NCI-H2029 (cell line): ENCODE measurements at regions not wholly inside any gene's neighbourhood (a gene's known extent, or its start where the extent isn't known, plus 50 kb on each side); places are given as distances from the start of the nearest gene placed in this dataset.
"Not testable (repeated sequence)": the region's sequence is repeated elsewhere in the genome, so short reads cannot be mapped to it uniquely, and the experiment has no call there.

Experiments used
- DNase-seq: peaks from one replicate; lab custom pipeline; 2025; lab: John Stamatoyannopoulos, UW

DNA sequence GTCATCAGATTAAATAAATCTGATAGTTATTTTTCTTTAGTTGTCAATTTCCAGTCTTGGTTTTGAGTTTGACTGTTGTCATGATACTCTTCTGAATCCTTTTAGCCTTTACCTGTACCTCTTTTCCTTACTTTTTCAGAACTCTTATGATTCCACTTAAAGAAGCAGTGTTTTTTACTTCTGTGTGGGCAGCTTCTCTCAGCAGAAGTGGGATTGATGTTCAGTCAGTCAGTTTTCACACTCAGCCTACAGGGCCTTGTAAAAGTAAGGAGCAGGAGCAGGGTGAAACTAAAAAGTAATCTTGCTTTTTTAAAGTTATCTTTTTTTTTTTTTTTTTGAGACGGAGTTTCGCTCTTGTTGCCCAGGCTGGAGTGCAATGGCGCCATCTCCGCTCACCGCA lies 75.1 kb downstream of the HAUS1 start:
- DNase-seq = no peak

DNA sequence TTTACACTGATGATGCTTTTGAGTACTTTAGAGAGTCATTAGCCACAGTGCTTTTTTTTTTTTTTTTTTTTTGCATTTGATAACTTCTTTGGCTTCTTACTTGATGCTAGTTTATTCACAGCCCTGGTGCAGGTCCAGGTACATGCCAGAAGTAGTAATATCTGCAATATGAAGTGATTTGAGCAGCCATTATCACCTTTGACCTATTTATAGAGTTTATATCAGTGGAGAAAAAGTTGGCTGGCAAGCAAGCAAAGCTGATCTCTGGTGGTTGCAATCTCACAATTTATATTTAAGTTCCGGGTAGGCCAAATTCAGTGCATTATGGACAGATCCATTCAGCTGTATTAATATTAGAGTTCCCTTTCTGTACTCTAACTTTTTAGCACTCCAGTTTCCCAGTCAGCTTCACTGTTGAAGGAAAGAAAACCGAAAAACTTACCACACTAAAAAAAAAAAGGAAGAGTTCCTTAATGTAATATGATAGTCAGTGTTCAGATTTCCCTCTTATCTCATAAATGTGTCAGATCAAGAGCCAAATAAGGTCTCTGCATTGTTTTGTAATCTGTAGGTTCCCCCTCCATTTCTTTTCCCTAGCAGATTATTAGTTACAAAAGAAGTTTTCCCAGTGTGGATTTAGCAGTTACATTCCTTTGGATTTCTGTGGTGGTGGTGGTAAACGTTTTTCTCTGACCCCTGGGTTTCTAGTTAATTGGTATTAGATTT lies 78.6 kb downstream of the HAUS1 start:
- DNase-seq = no peak

DNA sequence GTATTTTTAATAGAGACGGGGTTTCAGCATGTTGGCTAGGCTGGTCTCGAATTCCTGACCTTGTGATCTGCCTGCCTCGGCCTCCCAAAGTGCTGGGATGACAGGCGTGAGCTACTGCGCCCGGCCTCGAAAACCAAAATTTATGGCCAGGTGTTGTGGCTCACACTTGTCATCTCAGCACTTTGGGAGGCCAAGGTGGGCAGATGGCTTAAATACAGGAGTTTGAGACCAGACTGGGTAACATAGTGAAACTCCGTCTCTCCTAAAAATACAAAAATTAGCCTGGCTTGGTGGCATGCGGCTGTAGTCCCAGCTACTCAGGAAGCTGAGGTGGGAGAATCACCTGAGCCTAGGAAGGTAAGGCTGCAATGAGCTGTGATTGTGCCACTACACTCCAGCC lies 80.1 kb downstream of the HAUS1 start:
- DNase-seq = not testable (repeated sequence)

DNA sequence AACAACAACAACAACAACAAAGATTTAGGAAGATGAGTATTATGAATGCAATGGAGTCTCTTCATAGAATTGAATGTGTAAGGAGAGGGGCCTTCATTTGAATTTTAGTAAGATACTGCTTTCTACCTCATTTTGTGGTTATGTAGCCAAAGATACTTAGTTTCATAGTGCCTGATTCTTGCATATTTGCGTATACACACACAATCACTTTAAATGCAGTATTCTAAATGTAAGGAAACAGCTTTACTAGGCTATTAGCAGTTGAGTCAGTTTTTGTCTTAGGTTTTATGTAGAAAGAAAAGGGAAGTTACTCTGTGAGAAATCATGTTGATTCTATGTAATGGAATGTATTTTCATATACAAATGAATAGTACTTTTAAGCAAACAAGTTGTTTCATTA lies 80.5 kb downstream of the HAUS1 start:
- no peak for DNase-seq

DNA sequence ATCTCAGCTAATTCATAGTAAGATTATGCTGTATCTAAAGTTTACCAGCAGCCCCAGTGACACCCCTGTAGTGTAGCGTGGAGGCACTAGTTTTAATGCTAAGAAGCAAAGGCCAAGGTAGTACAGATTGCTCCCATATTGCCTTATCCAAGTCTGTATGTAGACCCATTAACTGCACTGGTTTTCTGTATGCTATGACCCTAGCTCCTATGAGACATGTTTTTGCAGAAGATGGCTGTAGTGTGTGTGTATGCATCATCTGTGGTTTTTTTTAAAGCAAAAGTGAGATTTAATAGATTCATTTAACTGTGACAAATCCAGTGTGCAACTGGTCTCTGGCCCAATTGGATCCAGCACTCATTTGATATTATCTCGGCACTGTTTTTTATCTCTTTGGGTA lies 86.5 kb downstream of the HAUS1 start:
- no peak for DNase-seq

DNA sequence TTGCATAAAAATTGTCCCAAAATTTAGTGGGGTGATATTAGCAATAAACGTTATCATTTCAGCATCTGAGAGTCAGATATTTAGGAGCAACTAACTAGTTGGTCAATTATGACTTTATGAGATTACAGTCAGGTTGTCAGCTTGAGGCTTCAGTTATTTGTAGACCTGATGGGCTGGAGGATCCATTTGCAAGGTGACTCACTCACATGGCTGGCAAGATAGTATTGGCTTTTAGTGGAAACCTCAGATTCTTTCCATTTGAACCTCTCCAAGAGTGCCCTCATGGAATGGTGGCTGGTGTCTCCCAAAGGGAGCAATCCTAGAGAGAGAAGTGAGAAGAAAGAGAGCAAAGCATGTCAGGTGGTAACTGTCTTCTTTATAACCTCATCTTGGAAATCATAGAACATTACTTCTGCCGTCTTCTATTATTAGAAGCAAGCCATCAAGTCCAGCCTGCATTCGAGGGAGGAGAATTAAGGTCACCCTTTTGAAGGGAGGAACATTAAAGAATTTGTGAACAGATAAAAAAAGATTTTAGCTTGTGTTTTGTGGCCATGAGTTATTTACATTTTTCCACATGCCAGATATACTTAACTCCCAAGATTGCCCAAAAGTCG lies 92.5 kb downstream of the HAUS1 start:
- no peak for DNase-seq

DNA sequence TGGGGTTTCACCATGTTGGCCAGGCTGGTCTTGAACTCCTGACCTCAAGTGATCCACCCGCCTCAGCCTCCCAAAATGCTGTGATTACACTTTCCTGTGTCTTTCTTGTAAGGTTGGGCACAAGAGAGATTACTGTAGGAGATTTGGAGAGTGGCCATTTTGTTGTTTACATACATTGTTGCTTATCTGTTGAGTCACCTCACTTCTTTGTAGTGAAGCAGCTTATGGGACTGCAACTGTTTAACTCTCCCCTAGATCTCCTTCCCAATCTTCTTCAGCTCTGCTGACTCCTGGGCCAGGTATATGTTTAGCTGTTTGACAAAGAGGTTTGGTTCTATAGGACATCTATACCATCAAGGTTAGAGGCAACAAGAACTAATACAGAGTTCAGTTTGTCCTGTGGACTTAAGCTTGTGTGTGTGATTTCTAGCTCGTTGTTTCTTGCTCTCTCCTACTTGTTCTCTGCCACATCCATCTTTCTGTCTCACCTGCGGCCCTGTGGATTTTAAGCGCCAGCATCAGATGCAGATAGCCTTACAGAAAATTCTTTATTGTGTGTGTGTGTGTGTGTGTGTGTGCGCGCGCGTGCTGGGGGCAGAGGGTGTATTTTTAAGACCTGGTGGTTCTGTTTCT lies 95.4 kb downstream of the HAUS1 start:
- DNase-seq = peak; percentile 29

DNA sequence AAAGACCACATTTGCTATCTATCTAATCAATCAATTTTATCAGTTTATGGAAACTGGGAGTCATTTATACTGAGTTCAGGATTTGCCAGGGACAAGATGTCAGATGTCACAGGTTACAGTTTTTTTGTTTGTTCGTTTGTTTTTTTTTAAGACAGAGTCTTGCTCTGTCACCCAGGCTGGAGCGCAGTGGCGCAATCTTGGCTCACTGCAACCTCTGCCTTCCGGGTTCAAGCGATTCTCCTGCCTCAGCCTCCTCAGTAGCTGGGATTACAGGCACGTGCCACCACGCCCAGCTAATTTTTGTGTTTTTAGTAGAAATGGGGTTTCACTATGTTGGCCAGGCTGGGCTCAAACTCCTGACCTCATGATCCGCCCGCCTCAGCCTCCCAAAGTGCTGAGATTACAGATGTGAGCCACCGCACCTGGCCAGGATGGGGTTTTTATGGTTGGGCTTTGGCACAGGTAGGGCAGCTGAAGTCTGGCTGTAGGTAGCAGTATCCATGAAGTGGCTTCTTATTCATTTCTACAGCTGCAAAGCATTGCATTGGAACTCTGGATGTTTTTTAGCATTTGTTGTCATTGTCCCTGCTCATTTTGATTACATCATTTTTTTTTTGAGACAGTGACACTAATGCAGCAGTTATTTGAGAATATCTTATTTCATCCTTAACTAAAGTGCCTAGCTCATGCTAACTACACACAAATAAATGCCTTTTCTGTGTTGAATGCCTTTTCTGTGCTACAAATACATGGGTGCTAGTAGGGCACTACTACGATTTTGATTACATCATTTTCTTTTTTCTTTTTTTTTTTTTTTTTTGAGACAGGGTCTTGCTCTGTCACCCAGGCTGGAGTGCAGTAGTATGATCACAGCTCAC lies 96.2 kb downstream of the HAUS1 start:
- peak; percentile 73 for DNase-seq

DNA sequence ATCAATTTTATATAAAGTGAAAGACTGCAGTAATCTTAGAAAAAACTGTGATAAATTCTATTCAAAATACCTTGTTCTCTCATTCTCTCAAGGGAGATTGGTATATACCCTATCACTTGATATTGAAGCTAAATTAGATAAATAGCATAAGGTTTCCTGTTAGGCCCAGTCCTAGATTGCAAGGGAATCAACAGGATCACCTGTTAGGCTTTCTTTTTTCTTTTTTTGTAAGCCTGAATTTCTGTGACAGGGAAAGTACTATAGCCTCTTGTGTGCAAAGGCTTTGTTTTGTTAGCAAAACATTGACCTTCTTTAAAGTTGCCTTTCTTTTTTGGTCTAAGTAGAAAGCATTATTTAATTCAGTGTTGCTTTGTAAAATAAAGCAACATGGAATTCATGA lies 100.0 kb downstream of the HAUS1 start:
- no peak for DNase-seq

DNA sequence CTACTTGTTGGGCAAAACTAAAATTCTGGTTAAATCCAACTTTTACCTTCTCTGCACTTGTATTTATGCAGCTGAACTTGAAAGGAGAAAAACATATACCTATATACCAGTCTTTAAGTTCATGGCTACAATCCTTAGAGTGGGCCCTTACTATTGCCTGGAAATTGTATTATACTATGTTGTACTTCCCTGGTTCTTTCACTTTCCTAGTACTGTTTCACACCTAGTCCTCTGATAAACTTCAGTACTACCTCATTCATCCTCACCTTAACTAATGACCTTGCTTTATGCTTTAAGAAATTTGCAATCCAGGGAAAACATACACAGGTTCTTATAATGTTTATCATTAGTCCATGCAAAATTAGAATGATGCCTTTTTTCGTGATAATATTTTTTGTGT lies 103.8 kb downstream of the HAUS1 start:
- DNase-seq = no peak

DNA sequence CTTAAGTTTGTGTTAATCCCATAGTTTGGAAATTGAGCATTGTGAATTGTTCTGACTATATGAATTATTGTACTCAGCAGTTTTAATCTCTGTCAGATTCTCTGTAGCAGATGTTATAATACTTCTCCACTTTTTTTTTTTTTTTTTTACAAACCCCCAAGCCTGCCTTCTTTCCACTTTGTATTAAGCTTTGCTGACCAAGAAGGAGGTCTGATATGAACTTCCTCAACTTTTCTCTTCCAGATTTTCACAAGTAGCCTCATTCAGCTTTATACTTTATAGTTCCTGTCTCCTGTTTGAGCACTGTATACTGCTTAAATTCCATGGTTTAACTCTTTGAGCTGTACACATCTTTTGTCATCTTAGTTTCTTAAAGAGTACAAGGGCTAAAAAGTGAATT lies 105.0 kb downstream of the HAUS1 start:
- DNase-seq = no peak

DNA sequence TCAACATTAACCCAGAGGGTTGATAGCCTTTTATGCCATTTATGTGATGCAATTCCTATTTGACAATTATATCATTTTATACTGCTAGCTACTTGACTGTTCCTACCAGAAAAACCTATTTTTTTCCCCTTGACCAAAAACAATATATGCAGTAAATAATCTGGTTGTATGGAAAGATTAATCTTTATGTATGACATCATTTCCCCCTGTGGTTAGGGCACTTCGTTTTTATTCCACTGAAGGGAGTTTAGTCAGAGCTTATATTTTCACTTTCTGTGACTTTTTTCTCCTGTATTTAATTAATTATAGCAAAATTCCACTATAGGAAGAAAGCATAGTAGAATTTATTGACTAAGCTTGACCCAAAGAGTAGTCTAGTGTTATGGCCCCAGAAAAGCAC lies 107.6 kb downstream of the HAUS1 start:
- no peak for DNase-seq

DNA sequence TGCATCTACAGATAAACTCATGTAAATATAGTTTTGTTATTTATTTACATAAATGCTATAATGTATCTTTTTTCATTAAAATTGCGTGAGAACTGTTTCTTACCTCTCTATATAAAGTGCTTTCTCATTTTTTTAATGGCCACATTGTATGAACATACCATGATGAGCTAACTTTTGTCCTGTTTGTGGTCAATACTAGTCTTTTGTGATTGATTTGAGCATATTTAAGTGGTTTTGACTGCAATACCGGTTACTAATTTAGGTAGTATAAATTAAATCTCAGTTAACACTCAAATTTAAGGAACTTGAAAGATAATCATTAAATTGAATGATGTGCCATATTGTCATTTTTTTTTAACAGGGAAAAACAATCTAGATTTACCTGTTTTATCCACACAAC lies 108.2 kb downstream of the HAUS1 start:
- no peak for DNase-seq

DNA sequence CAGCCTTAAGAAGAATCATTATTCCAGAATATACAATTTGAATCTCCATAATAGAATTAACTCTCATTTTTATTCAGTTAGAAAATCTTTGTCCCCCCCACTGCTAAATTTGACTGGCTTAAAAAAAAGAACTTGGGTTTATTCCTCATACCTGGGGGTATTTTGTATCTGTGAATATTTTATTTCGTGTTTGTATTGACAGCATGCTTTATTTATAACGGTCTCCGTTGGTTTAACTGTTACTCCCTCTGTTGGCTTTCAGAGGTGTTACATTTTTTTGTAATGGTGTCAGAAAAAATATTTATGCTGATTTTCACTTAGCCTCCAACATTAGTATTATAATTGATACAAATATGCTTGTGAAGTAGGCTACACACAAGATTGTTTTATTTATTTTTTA lies 109.1 kb downstream of the HAUS1 start:
- no peak for DNase-seq

DNA sequence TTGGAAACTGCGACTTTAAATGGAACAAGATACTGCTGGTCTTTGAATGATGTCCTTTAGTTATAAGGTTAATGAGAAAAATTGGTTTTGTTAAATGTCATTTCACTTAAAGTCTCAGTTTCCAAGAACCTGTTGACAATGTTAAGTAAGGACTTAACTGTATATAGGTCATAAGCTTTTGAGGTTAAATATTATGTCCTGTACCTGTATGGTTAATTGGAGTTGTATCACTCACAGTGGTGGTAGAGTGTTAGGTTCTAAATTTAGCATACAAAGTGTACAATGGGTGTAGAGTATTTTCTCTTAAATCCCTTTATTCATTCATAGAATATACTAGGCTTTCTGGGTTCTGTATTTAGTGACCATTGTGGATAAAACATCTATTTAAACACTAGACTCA lies 110.2 kb downstream of the HAUS1 start:
- no peak for DNase-seq

DNA sequence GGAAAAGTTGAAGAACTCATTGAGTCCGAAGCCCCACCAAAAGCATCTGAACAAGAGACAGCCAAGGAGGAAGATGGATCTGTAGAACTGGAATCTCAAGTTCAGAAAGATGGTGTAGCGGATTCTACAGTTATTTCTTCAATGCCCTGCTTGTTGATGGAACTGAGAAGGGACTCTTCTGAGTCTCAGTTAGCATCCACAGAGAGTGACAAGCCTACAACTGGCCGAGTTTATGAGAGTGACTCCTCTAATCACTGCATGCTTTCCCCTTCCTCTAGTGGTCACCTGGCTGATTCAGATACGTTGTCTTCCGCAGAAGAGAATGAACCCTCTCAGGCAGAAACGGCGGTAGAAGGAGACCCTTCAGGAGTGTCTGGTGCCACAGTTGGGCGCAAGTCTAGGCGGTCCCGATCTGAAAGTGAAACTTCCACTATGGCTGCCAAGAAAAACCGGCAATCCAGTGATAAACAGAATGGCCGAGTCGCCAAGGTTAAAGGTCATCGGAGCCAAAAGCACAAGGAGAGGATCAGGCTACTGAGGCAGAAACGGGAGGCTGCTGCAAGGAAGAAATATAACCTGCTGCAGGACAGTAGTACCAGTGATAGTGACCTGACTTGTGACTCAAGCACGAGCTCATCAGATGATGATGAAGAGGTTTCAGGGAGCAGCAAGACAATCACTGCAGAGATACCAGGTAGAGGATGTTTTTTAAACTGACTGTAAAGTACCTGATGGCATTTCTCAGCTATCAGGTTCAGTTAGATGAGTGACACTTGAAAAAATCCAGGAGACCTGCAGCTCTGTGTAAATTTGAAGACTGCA lies 111.9 kb downstream of the HAUS1 start:
- no peak for DNase-seq

DNA sequence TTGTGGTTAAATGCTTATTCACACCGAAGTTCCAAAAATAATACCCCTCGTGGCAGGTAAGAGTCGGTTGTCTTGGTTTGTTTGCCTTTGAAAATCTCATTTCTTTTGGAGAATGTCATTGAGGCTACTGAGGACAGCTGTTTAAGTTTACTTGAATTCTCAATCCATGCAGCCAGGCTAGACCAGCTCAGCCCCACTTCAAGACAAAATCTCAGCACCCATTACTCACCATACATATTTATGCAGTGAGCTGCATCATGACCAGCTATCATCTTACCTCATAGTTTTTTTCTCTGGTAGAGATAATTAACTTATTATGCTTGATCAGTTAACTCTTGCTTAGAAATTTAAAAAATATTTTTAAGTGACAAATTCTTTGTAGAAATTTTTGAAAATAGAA lies 115.9 kb downstream of the HAUS1 start:
- DNase-seq = no peak

DNA sequence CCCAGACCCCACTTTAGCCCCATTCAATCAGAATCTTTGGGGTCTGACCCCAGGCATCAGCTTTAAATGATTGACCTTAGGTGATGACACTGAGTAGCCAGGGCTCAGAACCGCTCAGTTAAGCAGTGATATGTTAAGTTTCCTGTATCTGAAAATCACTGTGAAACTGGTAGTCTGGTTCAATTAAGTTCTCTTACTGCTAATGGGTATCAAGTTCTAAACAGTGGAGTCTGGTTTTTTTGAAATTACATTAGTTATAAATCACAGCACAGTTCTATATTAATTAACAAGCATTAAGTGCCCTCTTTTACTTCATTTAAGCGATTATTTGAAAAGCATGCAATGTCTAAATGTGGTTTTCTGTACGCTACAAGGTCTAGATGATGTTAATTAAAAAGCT lies 117.9 kb downstream of the HAUS1 start:
- DNase-seq = no peak

DNA sequence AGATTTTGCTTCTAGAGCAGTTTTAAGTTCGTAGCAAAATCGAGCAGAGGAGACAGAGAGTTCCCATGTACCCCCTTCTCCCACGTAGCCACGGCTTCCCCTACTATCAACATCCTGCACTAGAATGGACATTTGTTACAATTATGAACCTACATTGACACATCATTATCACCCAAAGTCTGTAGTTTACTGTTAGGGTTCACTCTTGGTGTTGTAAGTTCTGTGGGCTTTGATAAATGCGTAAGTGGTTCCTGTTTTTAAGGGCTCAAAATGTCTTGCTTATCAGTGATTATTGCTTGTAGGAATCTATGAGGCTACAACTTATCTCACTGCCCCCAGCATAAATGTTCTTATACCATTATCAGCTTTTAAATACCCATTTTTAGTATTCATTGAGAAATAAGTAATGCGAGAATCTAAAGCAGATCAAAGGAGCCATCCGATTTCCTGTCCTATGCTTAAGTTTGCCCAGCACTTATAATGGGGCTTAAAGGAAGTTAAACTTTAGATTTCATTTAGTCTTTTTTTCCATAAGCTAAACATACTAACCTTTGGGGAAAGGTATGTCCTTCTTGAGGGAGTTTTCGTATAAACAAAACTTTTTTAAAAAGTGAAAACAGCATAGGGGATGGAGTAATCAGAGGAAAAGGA lies 118.7 kb downstream of the HAUS1 start:
- no peak for DNase-seq

DNA sequence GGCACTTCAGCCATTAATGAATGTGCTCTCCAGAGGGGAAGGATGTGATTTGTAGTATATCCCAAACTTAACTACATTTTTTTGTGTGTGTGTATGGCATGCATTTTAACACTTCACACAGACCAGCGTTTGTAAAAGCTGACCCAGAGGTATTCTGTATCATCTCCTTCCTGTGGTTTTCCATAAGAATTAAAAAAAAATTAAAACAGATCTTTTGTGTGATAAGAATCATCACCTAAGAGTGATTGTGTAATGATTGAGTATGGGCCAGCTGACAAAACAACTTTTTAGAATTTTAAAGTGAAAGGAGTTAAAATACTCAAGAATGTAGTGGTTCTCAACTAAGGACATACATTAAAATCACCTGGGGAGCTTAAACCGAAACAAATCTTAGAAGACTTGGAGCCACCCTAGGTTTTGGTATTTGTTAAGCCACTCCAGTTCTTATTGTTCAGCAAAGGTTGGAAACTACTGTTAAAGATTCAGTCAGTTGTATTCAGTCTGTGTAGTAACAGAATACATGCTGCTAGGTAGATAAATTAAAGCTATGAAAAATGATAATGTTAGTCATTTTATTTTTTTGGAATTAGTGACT lies 120.1 kb downstream of the HAUS1 start:
- DNase-seq = no peak

DNA sequence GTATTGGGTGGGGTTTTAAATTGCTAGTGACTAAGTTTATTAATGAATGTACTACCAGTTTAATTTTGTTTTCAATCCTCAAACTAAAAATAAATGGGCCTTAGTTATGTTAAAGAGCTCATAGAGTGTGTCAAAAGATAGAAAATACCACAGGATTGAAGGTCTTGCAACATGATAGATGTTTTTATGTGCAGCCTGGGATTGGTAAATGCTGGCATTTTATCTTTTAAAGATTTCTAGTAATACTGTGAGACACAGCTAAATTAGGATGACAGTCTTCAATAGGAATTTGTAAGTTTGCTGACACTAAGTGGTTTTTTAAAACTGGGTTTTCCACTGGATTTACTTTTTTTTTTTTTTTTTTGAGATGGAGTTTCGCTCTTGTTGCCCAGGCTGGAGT lies 122.3 kb downstream of the HAUS1 start:
- no peak for DNase-seq
